Aorta (tissue), 5 donors: ENCODE measurements at regions not wholly inside any gene's neighbourhood (a gene's known extent, or its start where the extent isn't known, plus 50 kb on each side); places are given as distances from the start of the nearest gene placed in this dataset.
"Not testable (repeated sequence)": the region's sequence is repeated elsewhere in the genome, so short reads cannot be mapped to it uniquely, and the experiment has no call there.

Source experiments
- ATAC-seq: fragments of 200-7000 bp; cut with Tn5 transposase; one replicate; pipeline ENCODE4 v1.9.1; 2022; ENCODE audit warnings: moderate library complexity; ENCODE audit not compliant: low FRiP score
- DNase-seq, 2 donors: peaks; one replicate each; pipeline ENCODE4 v3.0.0-alpha.2; 2020
- H3K27ac ChIP-seq, 2 donors: one replicate each; pipeline ENCODE4 v1.5.1; 2013; ENCODE audit warnings: low read length in 2 of 2, mild to moderate bottlenecking in 2 of 2, moderate library complexity in 2 of 2, control low read depth in 1 of 2, inconsistent platforms in 1 of 2, low read depth in 1 of 2
- H3K27me3 ChIP-seq, 2 donors: one replicate each; pipeline ENCODE4 v1.6.1; 2013; ENCODE audit warnings: control low read depth in 1 of 2, low read length in 1 of 2, mild to moderate bottlenecking in 1 of 2, moderate library complexity in 1 of 2; ENCODE audit not compliant: insufficient read depth in 2 of 2, control insufficient read depth in 1 of 2
- H3K36me3 ChIP-seq, 2 donors: one replicate each; pipeline ENCODE4 v1.6.1; 2013; ENCODE audit warnings: control low read depth in 1 of 2, low read length in 1 of 2, mild to moderate bottlenecking in 1 of 2; ENCODE audit not compliant: insufficient read depth in 2 of 2, control insufficient read depth in 1 of 2
- H3K4me1 ChIP-seq, 2 donors: one replicate each; pipeline ENCODE4 v1.6.1; 2013; ENCODE audit warnings: low read length in 2 of 2, control low read depth in 1 of 2, mild to moderate bottlenecking in 1 of 2, moderate library complexity in 1 of 2; ENCODE audit not compliant: insufficient read depth in 2 of 2, control insufficient read depth in 1 of 2
- H3K4me3 ChIP-seq, 2 donors: one replicate each; pipeline ENCODE4 v1.5.1; 2013; ENCODE audit warnings: low read length in 2 of 2, control low read depth in 1 of 2, mild to moderate bottlenecking in 1 of 2
- H3K9me3 ChIP-seq: one replicate; pipeline ENCODE4 v1.6.1; 2013; ENCODE audit warnings: mild to moderate bottlenecking, low read length; ENCODE audit not compliant: control insufficient read depth
- WGBS, 2 donors: extraction: QIAGEN DNeasy Blood & Tissue Kit; methylation state at CpG; one replicate each; pipeline ENCODE4 v1.1.7; 2013; 5-methylcytosine and 5-hydroxymethylcytosine counted together
- intact Hi-C, 2 donors: fragments of 100-400 bp; cut with DNase I; formaldehyde crosslinking; loops; one replicate each; pipeline versions ENCODE4 v1.14.2 to v1.15.0; 2022
- donor health status: healthy with polysubstance abuse.
- donor health status: Bipolar disorder and iron deficiency.
- donor health status: DM: no; HTN: no; CAD: no.
- donor health status: DM: no; HTN: no; CAD: no.
- donor health status: DM: yes; HTN: yes; CAD: no.

DNA sequence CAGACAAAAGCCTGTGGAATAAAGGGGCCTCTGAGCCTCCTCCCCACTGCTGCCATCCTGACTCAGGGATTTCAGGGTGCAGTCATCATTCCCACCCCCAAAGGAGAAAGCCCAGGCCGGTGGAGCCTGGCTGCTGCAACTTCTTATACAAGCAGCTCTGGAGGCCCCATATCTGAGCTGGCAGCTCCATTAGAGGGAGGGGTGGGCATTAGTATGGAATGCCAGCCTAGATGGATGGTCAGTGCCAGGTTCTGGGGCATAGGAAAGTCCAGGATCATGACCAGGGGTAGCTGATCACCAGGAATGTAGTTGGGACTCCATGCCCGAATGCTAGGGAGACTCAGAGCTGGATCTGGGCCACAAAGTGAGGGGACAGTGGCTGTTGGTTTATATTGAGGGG, 581.0 kb downstream of the KCNJ18 start:
- Histone ChIP-seq H3K27ac (no peak overlapping the region), H3K4me1 (no peaks in the 10 kb centered on the region), H3K27me3 (no peaks in the 10 kb centered on the region), H3K36me3 (no peaks in the 10 kb centered on the region), H3K9me3 (peaks cover 1% of the 10 kb centered on the region), H3K4me3 (no peak overlapping the region)
- 50 to 63% methylated on average over 2 of the region's 2 CpGs for WGBS, 2 donors
- DNase-seq, result no peak
- intact Hi-C loops, result no loop called here
- ATAC-seq, result no peak

DNA sequence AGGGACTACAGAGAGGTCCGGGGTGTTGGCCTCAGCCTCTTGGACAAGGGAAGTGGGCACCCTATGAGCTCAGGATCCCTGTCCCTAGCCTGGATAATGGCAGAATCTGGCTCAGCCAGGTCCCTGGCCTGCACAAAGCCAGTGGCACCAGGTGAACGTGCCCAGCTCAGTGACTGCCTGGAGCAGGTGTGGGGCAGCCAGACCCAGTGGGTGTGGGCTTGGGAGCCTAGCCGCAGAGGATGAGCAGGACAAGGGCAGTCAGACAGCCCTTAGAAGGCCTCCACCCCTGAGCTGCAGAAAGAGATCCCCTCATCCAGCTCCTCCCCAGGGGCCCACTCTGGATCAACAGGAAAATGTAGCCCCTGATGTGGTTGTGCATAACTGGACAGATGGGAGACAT, 585.3 kb downstream of the KCNJ18 start:
- WGBS, 2 donors, result 50 to 59% methylated on average over 3 of the region's 3 CpGs
- Histone ChIP-seq H3K4me1 (no peaks in the 10 kb centered on the region), H3K27ac (no peak overlapping the region), H3K36me3 (no peaks in the 10 kb centered on the region), H3K9me3 (no peaks in the 10 kb centered on the region), H3K27me3 (no peaks in the 10 kb centered on the region), H3K4me3 (no peak overlapping the region)
- intact Hi-C loops, result no loop called here
- ATAC-seq, result no peak
- peak in 1 of 2 donors; percentile 59 for DNase-seq

DNA sequence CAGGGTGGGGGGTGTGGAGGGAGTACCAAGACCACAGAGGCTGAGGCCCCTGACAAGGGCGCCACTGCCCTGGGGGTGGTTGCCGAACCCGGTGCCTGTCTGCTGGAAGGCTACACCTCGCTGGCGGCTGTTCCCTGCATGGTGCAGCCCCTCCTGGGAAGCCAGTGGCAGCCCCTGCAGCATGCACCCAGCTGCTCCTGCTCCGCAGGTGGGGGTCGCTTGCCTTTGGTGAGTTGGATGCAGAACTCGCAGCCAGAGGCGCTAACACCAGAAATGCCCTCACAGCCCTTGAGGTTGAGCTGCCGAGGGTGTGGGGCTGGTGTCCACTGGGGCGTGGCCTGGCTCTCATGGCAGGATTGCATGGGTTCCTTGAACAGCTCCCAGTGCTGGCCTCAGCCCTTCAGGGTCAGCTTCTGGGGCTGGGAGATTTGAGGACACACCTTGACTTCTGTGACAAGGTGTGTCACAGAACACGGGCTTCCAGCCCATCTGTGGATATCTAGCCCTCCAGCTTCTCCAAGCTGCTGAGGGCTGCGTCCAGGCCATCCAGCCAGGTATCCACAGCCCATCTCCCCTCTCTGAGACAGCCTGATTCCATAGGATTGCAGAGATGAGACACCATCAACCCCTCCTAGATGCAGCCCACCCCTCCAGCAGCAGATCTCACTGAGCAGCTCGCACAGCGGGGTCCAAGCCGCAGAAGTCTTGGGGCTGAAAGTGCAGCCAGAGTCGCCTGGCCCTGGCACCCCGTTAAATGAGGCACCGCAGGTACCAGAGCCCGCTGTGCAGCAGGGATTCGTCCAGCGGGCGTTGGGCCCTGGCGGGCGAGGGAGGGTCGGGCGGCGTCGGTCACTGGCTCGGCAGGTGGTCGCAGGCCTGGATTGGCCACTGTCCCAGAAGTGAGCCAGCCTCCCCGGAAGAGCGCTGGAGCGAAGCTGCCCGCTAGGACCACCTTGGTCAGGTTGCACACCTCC, 586.3 kb downstream of the KCNJ18 start:
- no peaks in the 10 kb centered on the region for H3K4me1 ChIP-seq
- WGBS, 2 donors, result 84 to 86% methylated on average over 35 of the region's 35 CpGs
- no peaks in the 10 kb centered on the region for H3K27me3 ChIP-seq
- intact Hi-C loops, result no loop called here
- H3K9me3 ChIP-seq, result no peaks in the 10 kb centered on the region
- H3K4me3 ChIP-seq, result no peak overlapping the region
- H3K36me3 ChIP-seq, result no peaks in the 10 kb centered on the region
- DNase-seq (peak in 1 of 2 donors; percentile 63), ATAC-seq (peak; percentile 33)
- no peak overlapping the region for H3K27ac ChIP-seq

DNA sequence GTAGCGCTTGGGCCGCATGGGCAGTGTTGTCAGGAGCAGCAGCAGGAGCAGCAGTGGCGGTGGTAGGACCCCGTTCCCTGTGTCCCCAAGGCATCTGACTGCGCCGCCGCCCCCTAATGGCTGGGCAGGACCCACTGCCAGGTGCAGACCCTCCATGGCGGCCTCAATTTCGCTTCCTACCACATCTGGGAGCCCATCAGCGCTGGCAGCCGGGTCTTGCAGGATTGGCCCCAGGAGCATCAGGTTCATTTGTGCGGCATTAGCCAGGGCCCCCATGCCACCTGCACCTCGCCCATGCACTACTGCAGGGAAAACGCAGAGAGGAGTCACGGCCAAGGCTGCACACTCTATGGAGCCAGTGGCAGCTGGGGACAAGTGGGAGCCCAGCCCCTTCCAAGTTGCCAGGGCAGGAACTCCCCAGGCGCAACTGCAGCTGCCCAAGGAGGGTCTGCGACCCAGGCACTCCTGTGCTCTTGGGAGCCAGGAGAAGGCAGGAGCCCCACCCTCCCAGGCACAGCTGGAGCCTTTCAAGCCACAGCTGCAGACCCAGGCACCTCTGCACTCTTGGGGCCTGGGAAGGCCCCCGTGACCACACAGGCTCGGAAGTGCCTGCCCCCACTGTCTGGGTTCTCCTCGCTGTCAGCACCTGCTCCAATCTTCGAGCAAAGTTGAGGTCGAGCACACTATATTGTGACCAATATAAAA, 594.2 kb downstream of the KCNJ18 start:
- ATAC-seq, result no peak

DNA sequence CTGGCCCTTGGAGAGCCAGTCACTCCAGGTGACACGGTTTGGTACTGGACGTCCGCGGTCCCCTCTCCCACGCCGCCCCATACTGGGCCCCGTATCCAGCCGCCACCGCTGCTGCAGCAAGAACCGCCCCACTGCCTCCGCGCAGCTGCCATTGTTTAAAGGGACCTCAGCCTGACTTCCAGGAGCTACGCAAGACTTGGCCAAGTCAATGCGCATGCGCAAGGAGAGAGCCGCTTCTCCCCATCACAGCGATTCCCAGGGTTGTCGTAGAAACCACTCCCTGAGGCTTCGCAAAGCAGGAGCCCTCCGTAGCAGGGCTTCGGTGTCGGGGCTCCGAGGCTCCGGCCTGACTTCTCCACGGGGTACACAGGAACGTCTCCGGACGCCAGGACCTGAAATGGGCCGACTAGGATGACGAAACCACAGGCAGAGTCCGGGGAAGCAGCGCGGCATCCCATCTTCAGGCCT, 606.2 kb downstream of the KCNJ18 start:
- peak; percentile 10 for ATAC-seq
- H3K36me3 ChIP-seq, H3K27me3 ChIP-seq, H3K4me3 ChIP-seq, DNase-seq, H3K9me3 ChIP-seq, H3K4me1 ChIP-seq, intact Hi-C loops, H3K27ac ChIP-seq: not testable (repeated sequence)
- WGBS, 2 donors, result 83 to 90% methylated on average over 22 to 27 of the region's 33 CpGs

More for the DNA sequence above, 594.2 kb downstream of the KCNJ18 start:
- H3K4me3 ChIP-seq, result no peak overlapping the region
- 78 to 80% methylated on average over 22 of the region's 22 CpGs for WGBS, 2 donors
- H3K27ac ChIP-seq, result no peak overlapping the region
- DNase-seq, result peak in 1 of 2 donors; percentile 72
- H3K9me3 ChIP-seq, result no peaks in the 10 kb centered on the region
- no peaks in the 10 kb centered on the region for H3K36me3 ChIP-seq
- no peaks in the 10 kb centered on the region for H3K27me3 ChIP-seq
- H3K4me1 ChIP-seq, result no peaks in the 10 kb centered on the region
- intact Hi-C loops, result no loop called here

DNA sequence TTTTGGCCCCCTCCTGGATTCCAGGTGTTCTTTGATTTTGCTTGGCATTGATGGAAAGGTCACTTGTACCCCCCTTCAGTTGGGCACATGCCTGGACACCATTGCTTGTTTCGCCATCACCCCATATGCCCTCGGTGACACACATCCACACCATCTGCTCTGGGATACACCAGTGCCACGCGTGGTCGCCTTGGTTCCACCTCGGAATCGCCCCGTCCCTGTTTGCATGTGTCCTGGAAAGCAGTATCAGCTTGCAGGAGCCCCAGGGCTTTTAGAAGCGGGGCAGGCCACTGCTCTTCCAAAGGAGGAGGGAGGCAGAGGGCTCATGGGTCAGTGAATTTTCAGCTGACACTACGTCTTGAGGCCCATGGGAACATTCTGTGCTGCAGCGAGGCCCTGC, 607.9 kb downstream of the KCNJ18 start:
- no peak for ATAC-seq
- H3K27me3 ChIP-seq, result no peaks in the 10 kb centered on the region
- DNase-seq, result no peak
- no peaks in the 10 kb centered on the region for H3K4me1 ChIP-seq
- 73 to 80% methylated on average over 11 of the region's 11 CpGs for WGBS, 2 donors
- no peak overlapping the region for H3K27ac ChIP-seq
- peaks cover 2% of the 10 kb centered on the region for H3K9me3 ChIP-seq
- H3K36me3 ChIP-seq, result no peaks in the 10 kb centered on the region
- intact Hi-C loops, result no loop called here
- H3K4me3 ChIP-seq, result no peak overlapping the region

DNA sequence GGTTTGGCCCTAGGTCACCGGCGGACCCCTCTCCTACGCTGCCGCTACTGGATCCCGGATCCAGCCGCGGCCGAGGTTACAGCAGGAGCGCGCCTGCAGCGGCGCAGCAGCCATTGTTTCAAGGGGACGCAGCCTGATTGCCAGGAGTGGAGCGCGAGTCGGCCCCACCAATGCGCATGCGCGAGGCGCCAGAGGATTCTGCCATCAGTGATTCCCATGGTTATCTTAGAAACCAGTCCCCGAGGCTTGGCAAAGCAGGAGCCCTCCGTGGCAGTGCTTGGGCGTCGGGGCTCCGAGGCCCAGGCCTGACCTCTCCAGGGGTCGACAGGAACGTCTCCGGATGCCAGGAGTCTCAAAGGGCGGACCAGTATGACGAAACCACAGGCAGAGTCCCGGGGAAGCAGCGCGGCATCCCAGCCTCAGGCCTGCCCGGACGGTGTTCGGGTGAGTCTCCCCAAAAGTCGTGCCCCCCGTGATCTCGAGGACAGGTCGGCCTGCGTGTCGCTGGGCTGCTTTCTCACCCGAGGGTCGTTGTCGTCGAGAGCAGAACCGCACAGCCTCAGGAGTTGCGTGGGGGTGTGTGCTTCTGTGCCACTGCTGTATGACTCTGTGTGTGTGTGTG, 608.5 kb downstream of the KCNJ18 start:
- H3K9me3 ChIP-seq, result peaks cover 2% of the 10 kb centered on the region
- no peak overlapping the region for H3K4me3 ChIP-seq
- no peak overlapping the region for H3K27ac ChIP-seq
- WGBS, 2 donors, result 76 to 80% methylated on average over 48 of the region's 48 CpGs
- no peaks in the 10 kb centered on the region for H3K36me3 ChIP-seq
- intact Hi-C loops, result no loop called here
- no peak for DNase-seq
- no peak for ATAC-seq
- no peaks in the 10 kb centered on the region for H3K4me1 ChIP-seq
- no peaks in the 10 kb centered on the region for H3K27me3 ChIP-seq

DNA sequence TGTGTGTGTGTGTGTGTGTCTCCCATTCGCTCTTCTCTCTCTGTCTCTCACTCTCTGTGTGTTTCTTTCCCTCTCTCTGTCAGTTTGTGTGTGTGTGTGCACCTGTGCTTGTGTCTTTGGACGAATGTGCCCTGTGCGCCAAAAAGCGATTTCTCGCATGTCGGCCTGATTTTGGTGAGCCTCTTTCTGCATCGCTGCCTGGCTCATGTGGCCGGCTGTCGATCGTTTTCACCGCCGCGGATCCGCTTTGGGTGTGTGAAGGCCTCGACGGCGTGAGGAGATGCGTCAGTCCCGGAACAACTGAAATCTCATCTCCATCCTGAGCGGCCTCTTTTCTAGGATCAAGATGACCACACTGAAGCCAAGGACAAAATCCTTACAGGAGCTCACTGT, 609.0 kb downstream of the KCNJ18 start:
- no peak for ATAC-seq
- H3K4me1 ChIP-seq, result no peaks in the 10 kb centered on the region
- intact Hi-C loops, result no loop called here
- no peak for DNase-seq
- H3K4me3 ChIP-seq, result no peak overlapping the region
- 88 to 90% methylated on average over 20 of the region's 20 CpGs for WGBS, 2 donors
- H3K36me3 ChIP-seq, result no peaks in the 10 kb centered on the region
- no peaks in the 10 kb centered on the region for H3K27me3 ChIP-seq
- H3K9me3 ChIP-seq, result peaks cover 2% of the 10 kb centered on the region
- no peak overlapping the region for H3K27ac ChIP-seq
